ENCODE measurements at regions not wholly inside any gene's neighbourhood (a gene's known extent, or its start where the extent isn't known, plus 50 kb on each side); places are given as distances from the start of the nearest gene placed in this dataset.
"Not testable (repeated sequence)": the region's sequence is repeated elsewhere in the genome, so short reads cannot be mapped to it uniquely, and the experiment has no call there.

GRCh38 chr4:19123681-19124080 is 1102.1 kb upstream of the LCORL start:
- DNase-seq: no peak

- no peak for DNase-seq
Observed at GRCh38 chr4:19119904-19120560, 1098.5 kb upstream of the LCORL start.

- no peak for DNase-seq
Observed at GRCh38 chr4:19117022-19117421, 1095.5 kb upstream of the LCORL start.

- no peak for DNase-seq
Observed at GRCh38 chr4:19104176-19104575, 1082.6 kb upstream of the LCORL start.

GRCh38 chr4:19095491-19096046 is 1074.0 kb upstream of the LCORL start:
- DNase-seq: no peak

- DNase-seq: no peak
Observed at GRCh38 chr4:19093951-19094350, 1072.4 kb upstream of the LCORL start.

- no peak for DNase-seq
Observed at GRCh38 chr4:19092797-19093196, 1071.2 kb upstream of the LCORL start.

GRCh38 chr4:19074036-19074435 is 1052.5 kb upstream of the LCORL start:
- DNase-seq: no peak

- no peak for DNase-seq
Observed at GRCh38 chr4:19063662-19064061, 1042.1 kb upstream of the LCORL start.

GRCh38 chr4:19054916-19055315 is 1033.4 kb upstream of the LCORL start:
- no peak for DNase-seq

- DNase-seq: no peak
Observed at GRCh38 chr4:19051831-19052230, 1030.3 kb upstream of the LCORL start.

GRCh38 chr4:19047279-19047880 is 1025.8 kb upstream of the LCORL start:
- no peak for DNase-seq

- DNase-seq: no peak
Observed at GRCh38 chr4:19039816-19040215, 1018.3 kb upstream of the LCORL start.

- DNase-seq: no peak
Observed at GRCh38 chr4:19038231-19038630, 1016.7 kb upstream of the LCORL start.

GRCh38 chr4:19033816-19034733 is 1012.5 kb upstream of the LCORL start:
- DNase-seq: no peak

- DNase-seq: no peak
Observed at GRCh38 chr4:19030536-19030935, 1009.0 kb upstream of the LCORL start.

- DNase-seq: no peak
Observed at GRCh38 chr4:19030048-19030447, 1008.5 kb upstream of the LCORL start.

- DNase-seq: no peak
Observed at GRCh38 chr4:19026281-19026680, 1004.7 kb upstream of the LCORL start.

GRCh38 chr4:19025031-19025430 is 1003.5 kb upstream of the LCORL start:
- DNase-seq: no peak

GRCh38 chr4:19024047-19024446 is 1002.5 kb upstream of the LCORL start:
- no peak for DNase-seq

GRCh38 chr4:19021617-19022016 is 1000.1 kb upstream of the LCORL start:
- DNase-seq: no peak

GRCh38 chr4:19016550-19016949 is 995.0 kb upstream of the LCORL start:
- DNase-seq: not testable (repeated sequence)

- DNase-seq: no peak
Observed at GRCh38 chr4:19014594-19014993, 993.0 kb upstream of the LCORL start.

- DNase-seq: no peak
Observed at GRCh38 chr4:19010761-19011160, 989.2 kb upstream of the LCORL start.
